Neural cell (in vitro differentiated cells): ENCODE measurements at regions not wholly inside any gene's neighbourhood (a gene's known extent, or its start where the extent isn't known, plus 50 kb on each side); places are given as distances from the start of the nearest gene placed in this dataset.

ENCODE experiments used
- H2AFZ ChIP-seq: fragments of 200-600, 300-800 bp; sonication (generic), shearing (Covaris generic); 2 replicates; pipeline ENCODE4 v1.6.0; 2014; ENCODE audit warnings: low read depth, mild to moderate bottlenecking, antibody characterized with exemption, low read length, moderate library complexity
- H3F3A ChIP-seq: fragments of 200-600 bp; shearing (Covaris generic); 2 replicates; pipeline ENCODE4 v1.6.1; 2016; ENCODE audit warnings: mild to moderate bottlenecking, moderate library complexity, mixed read lengths, antibody characterized with exemption, low read length; ENCODE audit not compliant: insufficient read depth, poor library complexity, severe bottlenecking
- H3K27ac ChIP-seq: fragments of 200-600, 300-800 bp; sonication (generic), shearing (Covaris generic); 2 replicates; pipeline ENCODE4 v1.5.1; 2014; ENCODE audit warnings: mild to moderate bottlenecking, low read length, moderate library complexity
- H3K27me3 ChIP-seq: fragments of 300-800, 200-600 bp; sonication (generic), shearing (Covaris generic); 2 replicates; pipeline ENCODE4 v1.6.0; 2014; ENCODE audit warnings: mild to moderate bottlenecking, low read depth, low read length, moderate library complexity; ENCODE audit not compliant: insufficient read depth
- H3K36me3 ChIP-seq: fragments of 300-800, 200-600 bp; sonication (generic), shearing (Covaris generic); 2 replicates; pipeline ENCODE4 v1.5.1; 2014; ENCODE audit warnings: mild to moderate bottlenecking, antibody characterized with exemption, low read length, moderate library complexity; ENCODE audit not compliant: insufficient read depth
- H3K4me2 ChIP-seq: fragments of 300-800, 200-600 bp; sonication (generic), shearing (Covaris generic); 2 replicates; pipeline ENCODE4 v1.6.0; 2014; ENCODE audit warnings: mild to moderate bottlenecking, low read length
- H3K4me3 ChIP-seq: fragments of 300-800, 200-600 bp; sonication (generic), shearing (Covaris generic); 2 replicates; pipeline ENCODE4 v1.5.1; 2014; ENCODE audit warnings: mild to moderate bottlenecking, low read length, moderate library complexity
- H3K79me2 ChIP-seq: fragments of 200-600 bp; shearing (Covaris generic); replicated peaks from 2 replicates; pipeline ENCODE4 v1.6.0; 2014; ENCODE audit warnings: mild to moderate bottlenecking, low read length, moderate library complexity; ENCODE audit not compliant: insufficient read depth
- H3K9ac ChIP-seq: fragments of 300-800, 200-600 bp; sonication (generic), shearing (Covaris generic); 2 replicates; pipeline ENCODE4 v1.6.1; 2016; ENCODE audit warnings: mild to moderate bottlenecking, low read length, mixed read lengths
- H3K9me2 ChIP-seq: fragments of 200-600 bp; shearing (Covaris generic); 2 replicates; pipeline ENCODE4 v1.6.1; 2016; ENCODE audit warnings: mild to moderate bottlenecking, low read length, mixed read lengths; ENCODE audit not compliant: insufficient read depth
- H3K9me3 ChIP-seq: fragments of 200-600, 300-800 bp; sonication (generic), shearing (Covaris generic); 2 replicates; pipeline ENCODE4 v1.6.1; 2016; ENCODE audit warnings: mild to moderate bottlenecking, mixed run types, low read length, moderate library complexity, mixed read lengths
- H4K20me1 ChIP-seq: fragments of 200-600 bp; shearing (Covaris generic); 2 replicates; pipeline ENCODE4 v1.6.1; 2016; ENCODE audit warnings: mild to moderate bottlenecking, mixed run types; ENCODE audit not compliant: insufficient read depth
- EP300 ChIP-seq: fragments of 450-650 bp; conservative IDR thresholded peaks from 2 replicates; pipeline ENCODE4 v1.6.1; 2014; ENCODE audit warnings: antibody characterized with exemption, mild to moderate bottlenecking, moderate library complexity; ENCODE audit not compliant: poor library complexity, severe bottlenecking
- EZH2 ChIP-seq: fragments of 200-600, 300-800 bp; shearing (Covaris generic), sonication (generic); IDR thresholded peaks from 2 replicates; pipeline ENCODE4 v1.6.1; 2014; ENCODE audit warnings: antibody characterized with exemption, low read length, borderline replicate concordance, mild to moderate bottlenecking; ENCODE audit not compliant: insufficient read depth, poor library complexity, severe bottlenecking
- MXI1 ChIP-seq: fragments of 450-650 bp; conservative IDR thresholded peaks from 2 replicates; pipeline ENCODE4 v1.6.1; 2014; ENCODE audit warnings: antibody characterized with exemption, mild to moderate bottlenecking; ENCODE audit not compliant: poor library complexity, severe bottlenecking
- POLR2AphosphoS5 ChIP-seq: IDR thresholded peaks from 2 replicates; pipeline ENCODE4 v1.6.1; 2012
- RAD21 ChIP-seq: fragments of 450-650 bp; conservative IDR thresholded peaks from 2 replicates; pipeline ENCODE4 v1.6.1; 2014; ENCODE audit warnings: antibody characterized with exemption, mild to moderate bottlenecking, moderate library complexity
- REST ChIP-seq: IDR thresholded peaks from 2 replicates; pipeline ENCODE4 v1.6.1; 2012; ENCODE audit warnings: borderline replicate concordance
- SMC3 ChIP-seq: fragments of 450-650 bp; conservative IDR thresholded peaks from 2 replicates; pipeline ENCODE4 v1.6.1; 2014; ENCODE audit warnings: antibody characterized with exemption, mild to moderate bottlenecking, moderate library complexity; ENCODE audit not compliant: poor library complexity
- TAF1 ChIP-seq: IDR thresholded peaks from 2 replicates; pipeline ENCODE4 v1.6.1; 2012; ENCODE audit warnings: low read depth
- TF ChIP-seq, protein P1 (sequence below): fragments of 450-650 bp; IDR thresholded peaks from 2 replicates; pipeline ENCODE4 v1.5.1; 2014; ENCODE audit warnings: antibody characterized with exemption, mild to moderate bottlenecking, moderate library complexity; ENCODE audit not compliant: poor library complexity, severe bottlenecking

DNA sequence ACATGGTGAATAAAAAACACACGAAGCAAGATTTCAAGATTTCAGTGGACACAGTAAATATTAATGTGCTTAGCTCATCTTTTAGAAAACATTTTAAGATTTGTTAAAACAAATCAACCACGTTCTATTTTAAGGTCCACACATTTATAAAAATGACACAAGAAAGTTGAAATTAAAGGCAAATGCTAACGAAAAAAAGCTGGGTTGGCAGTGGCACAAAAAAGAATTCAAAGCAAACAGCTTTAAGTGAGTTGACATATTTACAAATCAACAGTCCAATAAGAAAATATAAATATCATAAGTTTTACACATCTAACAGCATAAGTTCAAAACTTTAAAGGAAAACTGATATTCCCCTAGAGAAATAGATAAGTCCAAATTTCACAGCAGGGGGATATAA is 430.4 kb upstream of the CCDC54 start:
- TF ChIP-seq, protein P1, sequence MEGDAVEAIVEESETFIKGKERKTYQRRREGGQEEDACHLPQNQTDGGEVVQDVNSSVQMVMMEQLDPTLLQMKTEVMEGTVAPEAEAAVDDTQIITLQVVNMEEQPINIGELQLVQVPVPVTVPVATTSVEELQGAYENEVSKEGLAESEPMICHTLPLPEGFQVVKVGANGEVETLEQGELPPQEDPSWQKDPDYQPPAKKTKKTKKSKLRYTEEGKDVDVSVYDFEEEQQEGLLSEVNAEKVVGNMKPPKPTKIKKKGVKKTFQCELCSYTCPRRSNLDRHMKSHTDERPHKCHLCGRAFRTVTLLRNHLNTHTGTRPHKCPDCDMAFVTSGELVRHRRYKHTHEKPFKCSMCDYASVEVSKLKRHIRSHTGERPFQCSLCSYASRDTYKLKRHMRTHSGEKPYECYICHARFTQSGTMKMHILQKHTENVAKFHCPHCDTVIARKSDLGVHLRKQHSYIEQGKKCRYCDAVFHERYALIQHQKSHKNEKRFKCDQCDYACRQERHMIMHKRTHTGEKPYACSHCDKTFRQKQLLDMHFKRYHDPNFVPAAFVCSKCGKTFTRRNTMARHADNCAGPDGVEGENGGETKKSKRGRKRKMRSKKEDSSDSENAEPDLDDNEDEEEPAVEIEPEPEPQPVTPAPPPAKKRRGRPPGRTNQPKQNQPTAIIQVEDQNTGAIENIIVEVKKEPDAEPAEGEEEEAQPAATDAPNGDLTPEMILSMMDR, result no peak
- TF ChIP-seq SMC3 (no peak), MXI1 (no peak), POLR2AphosphoS5 (no peak), EP300 (no peak), REST (no peak), TAF1 (no peak), RAD21 (no peak), EZH2 (no peak)
- H3K4me3 ChIP-seq, result no peak overlapping the region

GRCh38 chr3:106957029-106957428 is 420.2 kb upstream of the CCDC54 start:
- H2AFZ ChIP-seq, result no peak overlapping the region
- no peaks in the 10 kb centered on the region for H3F3A ChIP-seq
- H3K9me2 ChIP-seq, result no peaks in the 10 kb centered on the region
- H3K79me2 ChIP-seq, result no peaks in the 10 kb centered on the region
- H3K9me3 ChIP-seq, result no peaks in the 10 kb centered on the region
- no peak overlapping the region for H3K4me2 ChIP-seq
- H3K27me3 ChIP-seq, result no peaks in the 10 kb centered on the region
- no peak overlapping the region for H3K27ac ChIP-seq
- TF ChIP-seq, protein P1, result no peak
- TF ChIP-seq SMC3 (no peak), MXI1 (no peak), EZH2 (no peak), RAD21 (no peak), REST (no peak), TAF1 (no peak), EP300 (no peak), POLR2AphosphoS5 (no peak)
- H3K36me3 ChIP-seq, result no peaks in the 10 kb centered on the region
- no peak overlapping the region for H3K4me3 ChIP-seq
- H4K20me1 ChIP-seq, result no peaks in the 10 kb centered on the region
- H3K9ac ChIP-seq, result no peak overlapping the region

More for the DNA sequence above, 430.4 kb upstream of the CCDC54 start:
- H3K9ac ChIP-seq, result no peak overlapping the region
- no peaks in the 10 kb centered on the region for H3K79me2 ChIP-seq
- no peaks in the 10 kb centered on the region for H3K36me3 ChIP-seq
- no peak overlapping the region for H3K27ac ChIP-seq
- no peaks in the 10 kb centered on the region for H3K27me3 ChIP-seq
- no peaks in the 10 kb centered on the region for H3F3A ChIP-seq
- H2AFZ ChIP-seq, result no peak overlapping the region
- H4K20me1 ChIP-seq, result no peaks in the 10 kb centered on the region
- H3K9me3 ChIP-seq, result no peaks in the 10 kb centered on the region
- H3K4me2 ChIP-seq, result no peak overlapping the region
- H3K9me2 ChIP-seq, result no peaks in the 10 kb centered on the region
